Panc1 (cell line): ENCODE measurements at regions not wholly inside any gene's neighbourhood (a gene's known extent, or its start where the extent isn't known, plus 50 kb on each side); places are given as distances from the start of the nearest gene placed in this dataset.

Source experiments
- ATAC-seq: fragments of 200-7000 bp; cut with Tn5 transposase; 2 replicates; pipeline ENCODE4 v1.9.1; 2020; ENCODE audit warnings: mild to moderate bottlenecking, moderate library complexity
- BruUV-seq: library from RNA; stranded (reverse); fragments of 400-500 nt; replicated peaks from 2 replicates; lab custom pipeline; 2021; lab: Mats Ljungman, UMichigan
- CTCF ChIA-PET: fragments of 300-600 bp; sonication (Branson Sonifier 250); formaldehyde crosslinking; loops from one replicate; lab custom pipeline; 2022; ENCODE audit warnings: antibody characterized with exemption; lab: Charles Lee
- POLR2A ChIA-PET: fragments of 300-600 bp; sonication (Branson Sonifier 250); formaldehyde crosslinking; loops from one replicate; lab custom pipeline; 2022; ENCODE audit warnings: antibody characterized with exemption; lab: Charles Lee
- DNase-seq: peaks from one replicate; pipeline ENCODE4 v3.0.0-alpha.2; 2010; ENCODE audit warnings: low read depth, low spot score
- H3K27ac ChIP-seq: 2 replicates; pipeline ENCODE4 v1.5.1; 2011; ENCODE audit warnings: mild to moderate bottlenecking, low read length, inconsistent platforms
- H3K27me3 ChIP-seq: fragments of 200-500 bp; sonication (Bioruptor generic); 2 replicates; pipeline ENCODE4 v1.6.0; 2014; ENCODE audit warnings: low read length, inconsistent platforms; ENCODE audit not compliant: control insufficient read depth, insufficient read depth
- H3K36me3 ChIP-seq: fragments of 200-500 bp; sonication (Bioruptor generic); 2 replicates; pipeline ENCODE4 v1.5.1; 2014; ENCODE audit warnings: inconsistent platforms, mild to moderate bottlenecking, low read length, moderate library complexity; ENCODE audit not compliant: control insufficient read depth, insufficient read depth
- H3K4me1 ChIP-seq: 2 replicates; pipeline ENCODE4 v1.5.1; 2011; ENCODE audit warnings: inconsistent platforms, mild to moderate bottlenecking, low read length, moderate library complexity; ENCODE audit not compliant: control insufficient read depth, insufficient read depth
- H3K4me3 ChIP-seq, 2 experiments: 2 replicates each; pipeline ENCODE4 v1.5.1; 2011 to 2012; ENCODE audit warnings: low read depth in 2 of 2, low read length in 2 of 2, mild to moderate bottlenecking in 2 of 2, inconsistent platforms in 1 of 2, moderate library complexity in 1 of 2
- H3K9me3 ChIP-seq: fragments of 200-500 bp; sonication (Bioruptor generic); 2 replicates; pipeline ENCODE4 v1.5.1; 2014; ENCODE audit warnings: low read depth, mild to moderate bottlenecking, inconsistent platforms, low read length, moderate library complexity; ENCODE audit not compliant: control insufficient read depth, insufficient read depth
- CTCF ChIP-seq: fragments of 450-650 bp; IDR thresholded peaks from 2 replicates; pipeline ENCODE4 v1.5.1; 2017; ENCODE audit warnings: mild to moderate bottlenecking
- POLR2AphosphoS5 ChIP-seq: IDR thresholded peaks from 2 replicates; pipeline ENCODE4 v1.6.1; 2012; ENCODE audit warnings: mild to moderate bottlenecking, low read depth, low read length, moderate library complexity
- SIN3A ChIP-seq: IDR thresholded peaks from 2 replicates; pipeline ENCODE4 v1.6.1; 2012; ENCODE audit warnings: low read depth, mild to moderate bottlenecking, low read length, moderate library complexity, borderline replicate concordance; ENCODE audit not compliant: insufficient read depth
- TCF7L2 ChIP-seq: IDR thresholded peaks from 2 replicates; pipeline ENCODE4 v1.6.1; 2011; ENCODE audit warnings: mild to moderate bottlenecking, low read depth, low read length, inconsistent platforms
- in situ Hi-C: cut with HindIII; loops from 2 replicates; pipeline ENCODE4 v1.10.0; 2016; ENCODE audit warnings: low sequenced_read_pairs, low pct_unique_long_range_greater_than_20kb
- intact Hi-C: fragments of 100-400 bp; cut with micrococcal nuclease; formaldehyde crosslinking; loops from one replicate; pipeline ENCODE4 v1.10.0; 2022; ENCODE audit not compliant: unreplicated experiment
- TF ChIP-seq, protein P1 (sequence below), 2 experiments: IDR thresholded peaks; 2 replicates each; pipeline ENCODE4 v1.6.1; 2011 to 2012; ENCODE audit warnings: low read depth in 2 of 2, control low read depth in 1 of 2, low read length in 1 of 2, mild to moderate bottlenecking in 1 of 2, moderate library complexity in 1 of 2; ENCODE audit not compliant: insufficient read depth in 1 of 2

DNA sequence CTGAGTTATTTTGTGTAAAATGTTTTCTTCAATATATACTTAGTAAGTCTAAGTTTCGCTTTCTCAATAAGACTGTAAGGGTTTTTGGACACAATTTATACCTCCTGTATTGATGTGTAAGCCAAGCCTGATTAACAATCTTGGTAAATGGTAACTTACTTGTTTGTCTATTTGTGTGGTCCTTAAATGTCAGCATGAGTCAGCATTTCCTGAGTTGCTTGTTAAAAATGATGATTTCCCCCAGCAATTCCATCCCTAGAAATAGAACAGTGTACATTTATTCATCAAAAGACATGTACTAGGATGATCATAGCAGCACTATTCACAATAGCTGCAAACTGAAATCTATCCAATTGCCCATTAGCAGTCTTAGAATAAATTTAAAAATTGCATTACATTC is 53.4 kb upstream of the LRIG1 start:
- no TSS peak for BruUV-seq
- in situ Hi-C loops = no loop called here
- Histone ChIP-seq H3K4me3 (no peak overlapping the region), H3K27ac (no peak overlapping the region), H3K27me3 (no peaks in the 10 kb centered on the region), H3K4me1 (no peaks in the 10 kb centered on the region), H3K36me3 (no peaks in the 10 kb centered on the region), H3K9me3 (no peaks in the 10 kb centered on the region)
- no peak for TF ChIP-seq CTCF
- TF ChIP-seq, protein P1, sequence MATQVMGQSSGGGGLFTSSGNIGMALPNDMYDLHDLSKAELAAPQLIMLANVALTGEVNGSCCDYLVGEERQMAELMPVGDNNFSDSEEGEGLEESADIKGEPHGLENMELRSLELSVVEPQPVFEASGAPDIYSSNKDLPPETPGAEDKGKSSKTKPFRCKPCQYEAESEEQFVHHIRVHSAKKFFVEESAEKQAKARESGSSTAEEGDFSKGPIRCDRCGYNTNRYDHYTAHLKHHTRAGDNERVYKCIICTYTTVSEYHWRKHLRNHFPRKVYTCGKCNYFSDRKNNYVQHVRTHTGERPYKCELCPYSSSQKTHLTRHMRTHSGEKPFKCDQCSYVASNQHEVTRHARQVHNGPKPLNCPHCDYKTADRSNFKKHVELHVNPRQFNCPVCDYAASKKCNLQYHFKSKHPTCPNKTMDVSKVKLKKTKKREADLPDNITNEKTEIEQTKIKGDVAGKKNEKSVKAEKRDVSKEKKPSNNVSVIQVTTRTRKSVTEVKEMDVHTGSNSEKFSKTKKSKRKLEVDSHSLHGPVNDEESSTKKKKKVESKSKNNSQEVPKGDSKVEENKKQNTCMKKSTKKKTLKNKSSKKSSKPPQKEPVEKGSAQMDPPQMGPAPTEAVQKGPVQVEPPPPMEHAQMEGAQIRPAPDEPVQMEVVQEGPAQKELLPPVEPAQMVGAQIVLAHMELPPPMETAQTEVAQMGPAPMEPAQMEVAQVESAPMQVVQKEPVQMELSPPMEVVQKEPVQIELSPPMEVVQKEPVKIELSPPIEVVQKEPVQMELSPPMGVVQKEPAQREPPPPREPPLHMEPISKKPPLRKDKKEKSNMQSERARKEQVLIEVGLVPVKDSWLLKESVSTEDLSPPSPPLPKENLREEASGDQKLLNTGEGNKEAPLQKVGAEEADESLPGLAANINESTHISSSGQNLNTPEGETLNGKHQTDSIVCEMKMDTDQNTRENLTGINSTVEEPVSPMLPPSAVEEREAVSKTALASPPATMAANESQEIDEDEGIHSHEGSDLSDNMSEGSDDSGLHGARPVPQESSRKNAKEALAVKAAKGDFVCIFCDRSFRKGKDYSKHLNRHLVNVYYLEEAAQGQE (IDR thresholded peaks at IDR 0.05; ENCODE audit: insufficient read depth in 1 of 2, low read depth in 2 of 2, low read length in 1 of 2) = no peak
- no peak for TF ChIP-seq TCF7L2
- no peak for TF ChIP-seq SIN3A
- no peak for TF ChIP-seq POLR2AphosphoS5
- ATAC-seq (no peak), DNase-seq (no peak)
- ChIA-PET POLR2A (no interaction called here), CTCF (no interaction called here)
- intact Hi-C loops = no loop called here

DNA sequence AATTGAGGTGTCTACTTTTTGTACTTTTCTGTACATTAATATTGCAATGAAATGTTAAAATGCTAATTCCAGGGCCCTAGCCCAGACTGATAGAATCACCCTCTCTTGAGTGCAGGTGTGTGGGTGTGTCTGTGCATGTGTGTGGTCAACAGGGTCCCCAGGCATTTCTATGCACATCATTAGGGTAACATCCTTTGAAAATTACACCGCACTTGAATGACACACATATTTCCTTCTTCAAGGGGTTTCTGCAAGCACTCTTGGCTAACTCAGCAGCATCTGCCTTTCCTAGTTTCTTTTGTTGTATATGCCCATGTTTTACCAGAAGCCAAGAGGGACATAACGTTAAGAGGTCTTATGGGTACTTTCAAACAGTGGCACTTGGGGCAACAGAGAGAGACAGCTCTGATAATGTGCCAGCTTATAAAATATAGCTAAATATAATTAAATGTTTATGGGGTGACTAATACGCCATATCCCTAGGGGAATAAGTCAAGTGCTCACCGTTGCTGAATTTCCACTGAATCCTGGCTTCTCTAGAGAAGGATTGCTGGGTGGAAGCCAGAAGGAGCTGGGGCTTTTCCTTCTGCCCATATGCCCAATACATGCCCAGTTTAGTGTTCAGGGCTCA is 54.5 kb upstream of the LRIG1 start:
- no peaks in the 10 kb centered on the region for H3K36me3 ChIP-seq
- H3K27ac ChIP-seq = no peak overlapping the region
- DNase-seq = no peak
- no peak overlapping the region for H3K4me3 ChIP-seq
- TF ChIP-seq TCF7L2 (no peak), POLR2AphosphoS5 (no peak), SIN3A (no peak), CTCF (no peak)
- TF ChIP-seq, protein P1 (IDR thresholded peaks at IDR 0.05; ENCODE audit: insufficient read depth in 1 of 2, low read depth in 2 of 2, low read length in 1 of 2) = no peak
- no peaks in the 10 kb centered on the region for H3K27me3 ChIP-seq
- H3K4me1 ChIP-seq = no peaks in the 10 kb centered on the region
- CTCF ChIA-PET = no interaction called here
- in situ Hi-C loops (no loop called here), intact Hi-C loops (no loop called here)
- no peaks in the 10 kb centered on the region for H3K9me3 ChIP-seq
- POLR2A ChIA-PET = no interaction called here
- no TSS peak for BruUV-seq
- ATAC-seq = no peak
